Kasumi-1 (cell line): ENCODE measurements at regions not wholly inside any gene's neighbourhood (a gene's known extent, or its start where the extent isn't known, plus 50 kb on each side); places are given as distances from the start of the nearest gene placed in this dataset.
"Not testable (repeated sequence)": the region's sequence is repeated elsewhere in the genome, so short reads cannot be mapped to it uniquely, and the experiment has no call there.

Experiments used
- DNase-seq, 2 experiments: peaks; one replicate each; lab custom pipeline; 2025; lab: John Stamatoyannopoulos, UW

DNA sequence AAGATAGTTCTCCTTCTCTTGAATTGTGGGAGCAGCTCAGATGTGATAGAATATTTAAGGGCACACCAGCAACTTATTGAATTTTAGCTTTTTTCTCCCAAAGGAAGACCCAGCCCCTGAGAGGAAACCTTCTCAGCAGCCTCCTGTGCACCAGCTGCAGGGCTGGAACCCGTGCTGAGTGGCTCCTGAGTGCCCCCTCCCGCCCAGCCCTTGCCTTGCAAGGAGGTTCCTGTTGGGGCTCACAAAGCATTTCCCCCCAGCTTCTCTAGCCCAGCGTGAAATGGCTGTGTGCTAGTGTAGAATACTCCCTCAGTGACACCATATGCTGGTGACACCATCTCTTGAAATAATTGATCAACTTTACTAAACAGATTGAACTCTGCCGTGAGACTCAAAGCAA is 1180.1 kb downstream of the TMEM121 start:
- DNase-seq, result not testable (repeated sequence)

- DNase-seq, result not testable (repeated sequence)
These were observed 1183.8 kb downstream of the TMEM121 start for GRCh38 chr14:106710187-106710586.

DNA sequence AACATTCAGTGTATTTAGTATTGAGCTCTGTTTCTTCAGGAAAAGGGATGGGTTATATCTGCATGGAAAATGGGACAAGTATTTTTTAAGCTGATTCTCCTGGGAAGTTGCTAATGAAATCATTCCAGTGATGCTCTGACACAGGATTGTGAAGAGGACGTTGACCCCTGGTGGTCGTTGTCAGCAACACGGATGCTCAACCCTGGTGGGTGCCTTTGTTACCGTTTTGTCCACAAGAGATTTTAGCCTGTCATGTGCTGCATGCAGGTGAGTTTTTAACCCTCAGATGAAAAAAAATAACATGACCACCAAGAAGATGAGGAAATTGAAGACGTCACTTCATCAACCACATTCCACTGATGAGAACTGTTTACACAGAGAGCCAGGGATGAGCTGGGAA is 1186.1 kb downstream of the TMEM121 start:
- not testable (repeated sequence) for DNase-seq

- DNase-seq, result not testable (repeated sequence)
These were observed 1188.4 kb downstream of the TMEM121 start for GRCh38 chr14:106714446-106715428.

- not testable (repeated sequence) for DNase-seq
These were observed 1191.2 kb downstream of the TMEM121 start for GRCh38 chr14:106717544-106717943.

DNA sequence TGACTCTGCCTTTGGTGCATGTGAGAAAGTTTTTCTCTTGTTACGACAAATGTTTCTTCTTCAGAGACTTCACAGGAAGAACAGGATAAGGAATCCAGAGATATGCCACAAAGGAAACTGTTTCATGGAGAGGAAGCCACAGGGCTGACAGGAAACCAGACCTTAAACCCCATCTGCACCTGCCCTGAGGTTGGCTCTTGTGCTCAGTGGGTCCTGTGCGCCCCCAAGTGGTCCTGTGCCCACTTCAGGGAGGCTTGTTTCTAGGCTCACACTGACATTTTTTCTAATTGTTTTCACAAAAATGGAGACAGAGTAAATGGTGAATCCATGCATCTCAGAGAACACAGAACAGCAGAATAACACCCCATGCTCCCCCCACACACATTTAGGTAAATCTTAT is 1193.5 kb downstream of the TMEM121 start:
- DNase-seq, result not testable (repeated sequence)

- DNase-seq, result not testable (repeated sequence)
These were observed 1195.5 kb downstream of the TMEM121 start for GRCh38 chr14:106721926-106722325.

- not testable (repeated sequence) for DNase-seq
These were observed 1196.7 kb downstream of the TMEM121 start for GRCh38 chr14:106722813-106723687.

- DNase-seq, result not testable (repeated sequence)
These were observed 1201.6 kb downstream of the TMEM121 start for GRCh38 chr14:106727962-106728361.

DNA sequence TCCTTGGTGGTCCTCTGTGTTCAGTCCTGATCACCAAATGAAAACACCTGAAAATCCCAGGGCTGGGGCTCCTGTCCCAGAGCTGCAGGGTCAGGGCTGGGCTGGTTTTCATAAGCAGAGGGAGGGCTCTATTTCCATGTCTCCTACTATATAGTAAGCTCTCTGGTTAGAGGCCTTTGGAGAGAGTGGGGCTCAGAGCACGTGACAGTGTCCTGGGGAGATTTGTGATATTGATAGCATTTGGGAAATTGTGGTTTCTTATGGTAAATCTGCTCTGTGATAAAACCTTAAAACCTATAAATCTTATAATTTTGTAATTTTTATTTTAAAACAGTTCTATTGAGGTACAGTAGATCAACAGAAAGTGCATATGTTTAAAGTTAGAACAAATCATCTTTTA is 1202.2 kb downstream of the TMEM121 start:
- DNase-seq, result no peak

GRCh38 chr14:106729551-106729950 is 1203.2 kb downstream of the TMEM121 start:
- no peak for DNase-seq

GRCh38 chr14:106733771-106734170 is 1207.4 kb downstream of the TMEM121 start:
- no peak for DNase-seq

DNA sequence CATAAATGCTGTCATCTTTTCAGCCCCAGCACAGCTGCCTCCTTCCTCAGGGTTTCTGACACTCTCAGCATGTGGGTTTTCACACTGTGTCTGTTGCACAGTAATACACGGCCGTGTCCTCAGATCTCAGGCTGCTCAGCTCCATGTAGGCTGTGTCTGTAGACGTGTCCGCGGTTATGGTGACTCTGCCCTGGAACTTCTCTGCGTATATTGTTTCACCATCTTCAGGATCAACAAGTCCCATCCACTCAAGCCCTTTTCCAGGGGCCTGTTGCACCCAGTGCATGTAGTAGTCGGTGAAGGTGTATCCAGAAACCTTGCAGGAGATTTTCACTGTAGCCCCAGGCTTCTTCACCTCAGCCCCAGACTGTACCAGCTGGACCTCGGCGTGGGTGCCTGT is 1210.6 kb downstream of the TMEM121 start:
- no peak for DNase-seq

DNA sequence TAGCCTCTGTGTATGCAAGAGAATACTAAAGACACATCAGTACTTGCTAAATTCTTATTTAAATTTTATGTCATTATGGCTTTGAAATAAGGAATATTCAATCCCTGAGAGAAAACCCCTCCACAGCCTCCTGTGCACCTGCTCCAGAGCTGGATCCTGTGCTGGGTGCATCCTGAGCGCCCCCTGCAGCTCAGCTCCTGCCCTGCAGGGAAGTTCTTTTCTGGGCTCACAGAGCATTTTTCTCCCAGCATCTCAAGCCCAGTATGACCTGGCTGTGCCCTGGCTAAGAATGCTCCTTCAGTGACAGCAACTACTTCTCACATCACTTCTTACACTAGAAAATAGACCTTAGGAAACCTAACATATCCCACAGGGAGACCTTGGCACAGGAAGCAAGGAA is 1211.7 kb downstream of the TMEM121 start:
- no peak for DNase-seq

- DNase-seq, result not testable (repeated sequence)
These were observed 1212.3 kb downstream of the TMEM121 start for GRCh38 chr14:106738598-106739258.

DNA sequence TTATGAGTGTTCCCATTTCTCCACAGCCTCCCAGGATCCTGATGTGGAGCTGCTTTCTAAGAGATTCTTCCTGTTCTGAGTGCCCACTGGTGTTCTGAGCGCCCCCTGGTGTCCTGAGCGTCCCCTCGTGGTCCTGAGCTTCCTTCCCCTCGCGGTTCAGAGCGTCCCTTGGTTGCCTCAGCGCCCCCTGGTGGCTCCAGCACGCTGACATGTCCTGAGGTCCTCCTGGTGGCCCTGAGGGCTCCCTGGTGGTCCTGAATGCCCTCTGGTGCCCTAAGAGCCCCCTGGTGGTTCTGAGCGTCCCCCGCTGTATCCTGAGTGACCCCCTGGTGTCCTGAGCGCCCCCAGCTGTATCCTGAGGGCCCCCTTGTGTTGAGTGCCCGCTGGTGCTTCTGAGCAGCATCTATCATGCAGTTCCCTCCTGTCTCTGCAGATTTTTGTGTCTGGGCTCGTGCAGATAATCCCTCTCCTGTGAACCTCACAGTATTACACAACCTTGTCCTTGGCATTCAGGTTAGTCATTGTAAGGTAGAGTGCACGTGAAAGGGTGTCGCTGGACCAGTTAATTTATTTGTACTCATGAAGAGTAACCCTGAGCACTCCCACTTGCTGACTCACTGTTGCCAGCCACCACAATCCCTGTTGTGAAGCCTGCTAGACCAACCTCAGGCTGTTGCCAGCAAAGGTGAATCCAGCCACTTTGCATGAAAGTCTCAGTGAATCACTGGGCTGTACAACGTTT is 1214.9 kb downstream of the TMEM121 start:
- not testable (repeated sequence) for DNase-seq

DNA sequence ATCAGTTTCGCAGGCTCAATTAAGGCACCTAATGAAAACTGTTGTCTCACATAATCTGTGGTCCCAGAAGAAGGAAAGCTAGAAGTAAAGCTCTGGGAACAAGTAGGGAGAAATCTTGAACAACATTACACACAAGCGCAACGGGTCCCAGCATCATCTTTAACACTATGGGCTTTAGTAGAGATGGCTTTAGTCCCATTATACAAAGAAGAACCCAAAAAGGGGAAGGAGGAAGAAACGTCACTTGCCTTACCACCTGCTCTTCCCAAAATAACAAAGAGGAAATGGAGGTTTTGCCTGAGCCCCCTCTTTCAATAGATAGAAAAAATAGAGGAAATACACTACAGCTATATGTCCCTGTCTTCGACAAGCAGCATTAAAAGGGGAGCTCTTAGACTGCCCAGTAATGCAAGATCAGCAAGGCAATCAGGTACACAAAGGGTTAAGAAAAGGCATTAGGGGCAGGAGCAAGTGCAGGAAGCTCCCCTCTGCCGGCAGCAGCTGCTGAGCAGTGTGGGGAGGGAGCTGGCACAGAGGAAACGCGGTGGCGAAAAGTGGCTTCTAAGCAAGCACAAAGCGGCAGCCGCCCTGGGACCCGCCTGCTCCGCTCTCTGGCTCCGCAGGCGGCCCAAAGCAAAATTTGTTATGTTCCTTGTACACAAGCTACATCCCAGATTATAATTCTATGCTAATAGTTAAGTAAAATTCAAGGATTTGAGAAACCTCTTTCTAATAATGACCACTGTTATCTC is 1218.8 kb downstream of the TMEM121 start:
- peak; percentile 37 to 64 for DNase-seq

DNA sequence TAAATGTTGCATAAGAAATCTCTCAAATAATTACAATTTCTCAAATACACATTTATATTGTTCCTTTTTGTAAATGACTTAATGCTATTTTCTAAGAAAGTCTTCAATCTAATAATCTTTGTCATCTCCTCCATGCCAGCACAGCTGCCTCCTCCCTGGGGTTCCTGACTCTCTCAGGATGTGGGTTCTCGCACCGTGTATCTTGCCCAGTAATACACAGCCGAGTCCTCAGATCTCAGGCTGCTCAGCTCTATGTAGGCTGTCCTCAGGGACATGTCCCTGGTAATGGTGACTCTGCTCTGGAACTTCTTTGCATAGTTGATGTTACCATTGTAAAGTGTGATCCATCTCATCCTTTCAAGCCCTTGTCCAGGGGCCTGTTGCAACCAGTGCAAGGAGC is 1223.7 kb downstream of the TMEM121 start:
- DNase-seq, result not testable (repeated sequence)

GRCh38 chr14:106753751-106754150 is 1227.4 kb downstream of the TMEM121 start:
- not testable (repeated sequence) for DNase-seq

GRCh38 chr14:106757444-106757843 is 1231.1 kb downstream of the TMEM121 start:
- DNase-seq, result not testable (repeated sequence)
